HCT116 (cell line): ENCODE measurements at regions not wholly inside any gene's neighbourhood (a gene's known extent, or its start where the extent isn't known, plus 50 kb on each side); places are given as distances from the start of the nearest gene placed in this dataset.

ENCODE experiments used
- CTCF ChIP-seq, 3 experiments: fragments of 200-600 bp in 1 of 3; sonication (generic) in 1 of 3; IDR thresholded peaks in 2 of 3; conservative IDR thresholded peaks in 1 of 3; 2 replicates each; pipeline ENCODE4 v1.5.1; 2012 to 2017; ENCODE audit warnings: low read depth in 2 of 3, low read length in 2 of 3, antibody characterized with exemption in 1 of 3, borderline replicate concordance in 1 of 3, control low read depth in 1 of 3, mild to moderate bottlenecking in 1 of 3, mixed read lengths in 1 of 3, mixed run types in 1 of 3, moderate library complexity in 1 of 3; ENCODE audit not compliant: insufficient read depth in 1 of 3
- EZH2 ChIP-seq: fragments of 200-600 bp; sonication (generic); IDR thresholded peaks from 2 replicates; pipeline ENCODE4 v1.6.1; 2017; ENCODE audit warnings: antibody characterized with exemption, mixed run types
- EZH2phosphoT487 ChIP-seq: fragments of 200-600 bp; IDR thresholded peaks from 2 replicates; pipeline ENCODE4 v1.6.1; 2018; ENCODE audit warnings: antibody characterized with exemption, borderline replicate concordance
- FOSL1 ChIP-seq: IDR thresholded peaks from 2 replicates; pipeline ENCODE4 v1.6.1; 2012; ENCODE audit warnings: low read depth
- MAX ChIP-seq: IDR thresholded peaks from 2 replicates; pipeline ENCODE4 v1.6.1; 2012
- POLR2A ChIP-seq: IDR thresholded peaks from 2 replicates; pipeline ENCODE4 v1.7.0; 2011; ENCODE audit warnings: borderline replicate concordance; ENCODE audit not compliant: insufficient read depth, insufficient read length; ENCODE audit errors: extremely low read depth
- POLR2AphosphoS5 ChIP-seq: IDR thresholded peaks from 2 replicates; pipeline ENCODE4 v1.6.1; 2011; ENCODE audit warnings: mild to moderate bottlenecking, low read depth, low read length, moderate library complexity
- RAD21 ChIP-seq: IDR thresholded peaks from 2 replicates; pipeline ENCODE4 v1.6.1; 2012; ENCODE audit warnings: low read depth, mild to moderate bottlenecking
- REST ChIP-seq: IDR thresholded peaks from 2 replicates; pipeline ENCODE4 v1.6.1; 2012; ENCODE audit warnings: low read depth
- SIN3A ChIP-seq: IDR thresholded peaks from 2 replicates; pipeline ENCODE4 v1.6.1; 2012; ENCODE audit warnings: low read depth
- SP1 ChIP-seq: IDR thresholded peaks from 2 replicates; pipeline ENCODE4 v1.6.1; 2012; ENCODE audit warnings: low read depth
- TCF7L2 ChIP-seq: IDR thresholded peaks from 2 replicates; pipeline ENCODE4 v1.7.0; 2011; ENCODE audit warnings: borderline replicate concordance, inconsistent platforms; ENCODE audit not compliant: insufficient read depth, insufficient read length; ENCODE audit errors: extremely low read depth
- YY1 ChIP-seq: IDR thresholded peaks from 2 replicates; pipeline ENCODE4 v1.6.1; 2011; ENCODE audit warnings: low read length, low read depth, moderate library complexity, mild to moderate bottlenecking; ENCODE audit not compliant: insufficient replicate concordance; ENCODE audit errors: extremely low read depth
- ZNF274 ChIP-seq: fragments of 200-500 bp; sonication (Bioruptor generic); IDR thresholded peaks from 2 replicates; pipeline ENCODE4 v1.6.1; 2014; ENCODE audit warnings: mild to moderate bottlenecking, low read depth, low read length, inconsistent platforms

GRCh38 chr4:73676136-73676535, 55.9 kb upstream of the RASSF6 start:
- TF ChIP-seq SIN3A: no peak
- TF ChIP-seq MAX: no peak
- no peak for TF ChIP-seq EZH2
- TF ChIP-seq FOSL1: no peak
- TF ChIP-seq CTCF (IDR thresholded peaks at IDR 0.05 in 2 of 3, conservative IDR thresholded peaks at IDR 0.05 in 1 of 3; ENCODE audit: borderline replicate concordance in 1 of 3, insufficient read depth in 1 of 3, low read depth in 2 of 3, low read length in 2 of 3): no peak
- TF ChIP-seq POLR2AphosphoS5: no peak
- no peak for TF ChIP-seq POLR2A
- TF ChIP-seq EZH2phosphoT487: no peak
- no peak for TF ChIP-seq YY1
- TF ChIP-seq TCF7L2: no peak
- no peak for TF ChIP-seq SP1
- no peak for TF ChIP-seq RAD21
- TF ChIP-seq ZNF274: no peak
- TF ChIP-seq REST: no peak
